MCF 10A (cell line): ENCODE measurements at regions not wholly inside any gene's neighbourhood (a gene's known extent, or its start where the extent isn't known, plus 50 kb on each side); places are given as distances from the start of the nearest gene placed in this dataset.
A peak's percentile ranks its signal among the peaks of the same experiment; 100 is the strongest.

Experiments
- BruUV-seq: library from RNA; stranded (reverse); fragments of 400-500 nt; replicated peaks from 2 replicates; lab custom pipeline; 2021; lab: Mats Ljungman, UMichigan
- CTCF ChIA-PET: fragments of 300-600 bp; sonication (Branson Sonifier 250); formaldehyde crosslinking; extraction: SDS; loops from one replicate; lab custom pipeline; 2021; ENCODE audit warnings: antibody characterized with exemption, inconsistent platforms; lab: Yijun Ruan, JAX
- POLR2A ChIA-PET: fragments of 300-600, 350-650 bp; sonication (Branson Sonifier 250); formaldehyde crosslinking; extraction: SDS; loops from one replicate; lab custom pipeline; 2020; ENCODE audit warnings: antibody characterized with exemption, inconsistent platforms; lab: Yijun Ruan, JAX
- DNase-seq: peaks from one replicate; pipeline ENCODE4 v3.0.0-alpha.2; 2018; ENCODE audit not compliant: unreplicated experiment
- H3K27ac Mint-ChIP-seq: one replicate; pipeline ENCODE4 v1.8.0; 2022; ENCODE audit warnings: mild to moderate bottlenecking, low read depth, mixed read lengths; ENCODE audit not compliant: unreplicated experiment
- H3K27me3 Mint-ChIP-seq: one replicate; pipeline ENCODE4 v1.8.0; 2022; ENCODE audit warnings: mixed read lengths; ENCODE audit not compliant: insufficient read depth, unreplicated experiment
- H3K36me3 Mint-ChIP-seq: one replicate; pipeline ENCODE4 v1.8.0; 2022; ENCODE audit warnings: mild to moderate bottlenecking, moderate library complexity, mixed read lengths; ENCODE audit not compliant: insufficient read depth, unreplicated experiment
- H3K4me1 Mint-ChIP-seq: one replicate; pipeline ENCODE4 v1.8.0; 2022; ENCODE audit warnings: mixed read lengths; ENCODE audit not compliant: insufficient read depth, unreplicated experiment
- H3K4me3 Mint-ChIP-seq: one replicate; pipeline ENCODE4 v1.8.0; 2022; ENCODE audit warnings: mild to moderate bottlenecking, moderate library complexity, mixed read lengths; ENCODE audit not compliant: unreplicated experiment
- H3K9me3 Mint-ChIP-seq: one replicate; pipeline ENCODE4 v1.8.0; 2022; ENCODE audit warnings: mixed read lengths; ENCODE audit not compliant: unreplicated experiment
- CTCF ChIP-seq: fragments of 200-600 bp; IDR thresholded peaks from one replicate; pipeline ENCODE4 v1.8.0; 2022; ENCODE audit warnings: antibody characterized with exemption, mild to moderate bottlenecking; ENCODE audit not compliant: unreplicated experiment
- intact Hi-C: fragments of 100-400 bp; cut with micrococcal nuclease; formaldehyde crosslinking; loops from 2 replicates; pipeline ENCODE4 v1.14.1; 2022

- POLR2A ChIA-PET = no interaction called here
- intact Hi-C loops = no loop called here
- Mint-ChIP-seq H3K27ac (no peak overlapping the region), H3K27me3 (peaks cover 53% of the 10 kb centered on the region), H3K4me1 (no peaks in the 10 kb centered on the region), H3K4me3 (no peak overlapping the region), H3K9me3 (no peaks in the 10 kb centered on the region), H3K36me3 (no peaks in the 10 kb centered on the region)
- DNase-seq = peak; percentile 27
- peak; percentile 4 for TF ChIP-seq CTCF
- no TSS peak for BruUV-seq
- CTCF ChIA-PET = interaction anchor here (0.5 to 11.5 kb wide), 17 partner anchors 7 to 579 kb away, joined by 3 to 151 read pairs (median 3); no protein-coding TSS in a partner anchor
Measured at GRCh38 chr15:79593119-79593869, 161.2 kb downstream of the MINAR1 start.

- intact Hi-C loops = loop anchor here (5.0 kb wide), 1 partner anchor 257 kb away; no protein-coding TSS in a partner anchor
- no TSS peak for BruUV-seq
- DNase-seq = no peak
- TF ChIP-seq CTCF = no peak
- Mint-ChIP-seq H3K36me3 (no peaks in the 10 kb centered on the region), H3K27me3 (peaks cover 50% of the 10 kb centered on the region), H3K27ac (no peak overlapping the region), H3K4me1 (no peaks in the 10 kb centered on the region), H3K4me3 (no peak overlapping the region), H3K9me3 (no peaks in the 10 kb centered on the region)
- ChIA-PET POLR2A (no interaction called here), CTCF (interaction anchor here (0.6 to 11.5 kb wide), 10 partner anchors 20 to 562 kb away, joined by 3 to 151 read pairs (median 4); no protein-coding TSS in a partner anchor)
Measured at GRCh38 chr15:79595306-79595705, 163.2 kb downstream of the MINAR1 start.

- ChIA-PET CTCF (interaction anchor here (0.6 to 11.5 kb wide), 25 partner anchors 8 to 1514 kb away, joined by 3 to 151 read pairs (median 4); no protein-coding TSS in a partner anchor), POLR2A (no interaction called here)
- no peaks in the 10 kb centered on the region for H3K4me1 Mint-ChIP-seq
- TF ChIP-seq CTCF = peak; percentile 84
- no peak overlapping the region for H3K4me3 Mint-ChIP-seq
- BruUV-seq = no TSS peak
- H3K9me3 Mint-ChIP-seq = no peaks in the 10 kb centered on the region
- peaks cover 47% of the 10 kb centered on the region for H3K27me3 Mint-ChIP-seq
- no peaks in the 10 kb centered on the region for H3K36me3 Mint-ChIP-seq
- no peak overlapping the region for H3K27ac Mint-ChIP-seq
- intact Hi-C loops = loop anchor here (1.0 to 5.0 kb wide), 4 partner anchors 146 to 256 kb away; no protein-coding TSS in a partner anchor
- DNase-seq = peak; percentile 95
Measured at GRCh38 chr15:79595995-79596622, 164.0 kb downstream of the MINAR1 start.

GRCh38 chr15:79598639-79599038 lies 166.5 kb downstream of the MINAR1 start:
- CTCF ChIA-PET = interaction anchor here (1.0 to 11.5 kb wide), 2 partner anchors 218 to 255 kb away, joined by 3 to 151 read pairs; no protein-coding TSS in a partner anchor
- Mint-ChIP-seq H3K4me3 (no peak overlapping the region), H3K9me3 (no peaks in the 10 kb centered on the region)

More at GRCh38 chr15:79598639-79599038, 166.5 kb downstream of the MINAR1 start:
- no TSS peak for BruUV-seq
- POLR2A ChIA-PET = no interaction called here
- Mint-ChIP-seq H3K36me3 (no peaks in the 10 kb centered on the region), H3K4me1 (no peaks in the 10 kb centered on the region), H3K27ac (no peak overlapping the region), H3K27me3 (peaks cover 33% of the 10 kb centered on the region)
- intact Hi-C loops = loop anchor here (5.0 kb wide), 1 partner anchor 254 kb away; no protein-coding TSS in a partner anchor
- no peak for TF ChIP-seq CTCF
- DNase-seq = no peak
